Chondrocyte (in vitro differentiated cells): ENCODE measurements at regions not wholly inside any gene's neighbourhood (a gene's known extent, or its start where the extent isn't known, plus 50 kb on each side); places are given as distances from the start of the nearest gene placed in this dataset.

Source experiments
- DNase-seq: peaks from one replicate; pipeline ENCODE4 v3.0.0; 2021; ENCODE audit warnings: mixed read lengths, low spot score
- H3K27ac Mint-ChIP-seq: one replicate; pipeline ENCODE4 v1.8.0; 2021; ENCODE audit warnings: mild to moderate bottlenecking, moderate library complexity, mixed read lengths; ENCODE audit not compliant: unreplicated experiment
- H3K27me3 Mint-ChIP-seq: 2 replicates; pipeline ENCODE4 v1.8.0; 2021; ENCODE audit warnings: low read depth, mixed read lengths
- H3K36me3 Mint-ChIP-seq: 2 replicates; pipeline ENCODE4 v1.8.0; 2021; ENCODE audit warnings: low read depth, mixed read lengths
- H3K4me1 Mint-ChIP-seq: 2 replicates; pipeline ENCODE4 v1.8.0; 2021; ENCODE audit warnings: low read depth, mild to moderate bottlenecking, mixed read lengths
- H3K4me3 Mint-ChIP-seq: one replicate; pipeline ENCODE4 v1.8.0; 2021; ENCODE audit warnings: mild to moderate bottlenecking, moderate library complexity, mixed read lengths; ENCODE audit not compliant: unreplicated experiment
- H3K9me3 Mint-ChIP-seq: 2 replicates; pipeline ENCODE4 v1.8.0; 2021; ENCODE audit warnings: low read depth, mixed read lengths
- CTCF ChIP-seq: fragments of 200-600 bp; sonication (generic); IDR thresholded peaks from 2 replicates; pipeline ENCODE4 v1.5.0; 2021; ENCODE audit warnings: antibody characterized with exemption, mild to moderate bottlenecking, moderate library complexity

DNA sequence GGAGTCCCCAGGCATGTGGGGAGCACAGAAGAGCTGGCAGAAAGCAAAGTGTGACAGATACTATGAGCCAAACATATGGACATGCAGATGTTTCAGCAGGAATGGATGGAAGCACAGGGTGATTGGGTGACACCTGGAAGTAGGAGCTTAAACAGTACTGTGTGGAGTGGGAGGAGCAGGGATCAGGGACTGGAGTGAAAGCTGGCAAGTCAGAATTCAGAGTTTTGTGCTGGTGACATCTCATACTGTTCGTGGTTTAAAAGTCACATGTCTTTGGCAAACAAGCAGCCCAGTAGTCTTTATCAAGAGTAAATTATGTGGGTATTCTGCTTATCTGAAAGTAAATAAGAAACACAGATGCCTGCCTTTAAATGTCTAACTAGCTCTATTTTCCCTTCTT lies 408.2 kb downstream of the COG6 start:
- Mint-ChIP-seq H3K9me3 (no peaks in the 10 kb centered on the region), H3K4me3 (no peak overlapping the region), H3K27ac (no peak overlapping the region), H3K27me3 (no peaks in the 10 kb centered on the region), H3K36me3 (no peaks in the 10 kb centered on the region), H3K4me1 (peaks cover 44% of the 10 kb centered on the region)
- no peak for TF ChIP-seq CTCF
- no peak for DNase-seq

DNA sequence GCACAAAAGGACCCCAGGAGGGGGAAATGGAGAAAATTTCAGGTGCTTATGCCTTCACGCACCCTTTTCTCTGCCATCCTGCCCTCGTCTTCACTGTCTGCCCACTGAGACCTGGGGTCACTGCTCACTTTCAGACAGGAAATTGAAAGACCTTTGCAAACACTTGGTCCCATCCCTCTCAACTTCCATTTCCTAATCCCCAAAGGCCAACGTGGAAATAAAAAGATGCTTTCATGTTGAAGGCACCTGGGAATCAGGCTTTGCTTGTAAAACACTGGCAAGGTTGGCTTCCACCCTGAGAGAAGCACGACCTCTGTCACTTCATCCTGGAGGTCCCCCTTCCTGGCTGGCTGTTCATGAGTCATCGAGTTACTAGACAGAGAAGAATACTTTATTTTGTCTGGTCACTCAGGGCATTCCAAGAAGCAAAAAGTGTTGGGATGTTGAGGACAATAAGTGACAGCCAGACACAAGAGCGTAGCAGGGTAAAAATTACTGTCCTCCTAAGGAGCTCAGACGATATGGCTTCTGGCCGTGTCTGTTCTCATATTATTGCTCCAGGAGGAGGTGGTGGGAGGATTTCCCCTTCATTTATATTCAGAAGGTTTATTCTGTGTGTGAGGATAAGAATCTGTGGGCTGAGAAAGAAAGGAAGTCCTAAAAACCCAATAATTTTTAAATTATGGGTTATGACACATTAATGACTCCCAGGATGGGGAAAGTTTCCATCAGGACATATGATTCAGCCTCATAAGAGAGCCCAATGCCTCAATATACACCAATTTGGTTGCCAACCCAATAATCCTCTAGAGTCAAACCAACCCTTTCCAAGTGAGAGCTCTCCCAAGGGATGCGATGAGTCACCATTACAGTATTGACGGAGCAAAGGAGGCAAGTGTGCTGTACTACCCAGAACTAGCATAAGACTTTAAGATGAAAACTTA lies 409.0 kb downstream of the COG6 start:
- Mint-ChIP-seq H3K4me1 (peaks cover 41% of the 10 kb centered on the region), H3K9me3 (no peaks in the 10 kb centered on the region), H3K4me3 (no peak overlapping the region), H3K27me3 (no peaks in the 10 kb centered on the region), H3K36me3 (no peaks in the 10 kb centered on the region), H3K27ac (peak overlapping the region; percentile 30)
- no peak for TF ChIP-seq CTCF
- DNase-seq: no peak

GRCh38 chr13:40069173-40070044 lies 413.9 kb downstream of the COG6 start:
- no peaks in the 10 kb centered on the region for H3K36me3 Mint-ChIP-seq
- no peak overlapping the region for H3K27ac Mint-ChIP-seq
- peaks cover 13% of the 10 kb centered on the region for H3K4me1 Mint-ChIP-seq
- no peak overlapping the region for H3K4me3 Mint-ChIP-seq
- DNase-seq: no peak
- peak; percentile 89 for TF ChIP-seq CTCF
- H3K9me3 Mint-ChIP-seq: no peaks in the 10 kb centered on the region
- H3K27me3 Mint-ChIP-seq: no peaks in the 10 kb centered on the region

GRCh38 chr13:40070357-40070756 lies 414.9 kb downstream of the COG6 start:
- Mint-ChIP-seq H3K27me3 (no peaks in the 10 kb centered on the region), H3K9me3 (no peaks in the 10 kb centered on the region), H3K4me1 (peaks cover 5% of the 10 kb centered on the region), H3K36me3 (no peaks in the 10 kb centered on the region), H3K4me3 (no peak overlapping the region), H3K27ac (no peak overlapping the region)
- TF ChIP-seq CTCF: no peak
- DNase-seq: no peak

- Mint-ChIP-seq H3K27ac (no peak overlapping the region), H3K36me3 (no peaks in the 10 kb centered on the region), H3K9me3 (no peaks in the 10 kb centered on the region), H3K4me3 (no peak overlapping the region), H3K4me1 (peaks cover 5% of the 10 kb centered on the region), H3K27me3 (no peaks in the 10 kb centered on the region)
- no peak for TF ChIP-seq CTCF
- DNase-seq: no peak
Observed at GRCh38 chr13:40072663-40073120, 417.2 kb downstream of the COG6 start.
